ENCODE measurements at regions not wholly inside any gene's neighbourhood (a gene's known extent, or its start where the extent isn't known, plus 50 kb on each side); places are given as distances from the start of the nearest gene placed in this dataset.
"Not testable (repeated sequence)": the region's sequence is repeated elsewhere in the genome, so short reads cannot be mapped to it uniquely, and the experiment has no call there.

DNA sequence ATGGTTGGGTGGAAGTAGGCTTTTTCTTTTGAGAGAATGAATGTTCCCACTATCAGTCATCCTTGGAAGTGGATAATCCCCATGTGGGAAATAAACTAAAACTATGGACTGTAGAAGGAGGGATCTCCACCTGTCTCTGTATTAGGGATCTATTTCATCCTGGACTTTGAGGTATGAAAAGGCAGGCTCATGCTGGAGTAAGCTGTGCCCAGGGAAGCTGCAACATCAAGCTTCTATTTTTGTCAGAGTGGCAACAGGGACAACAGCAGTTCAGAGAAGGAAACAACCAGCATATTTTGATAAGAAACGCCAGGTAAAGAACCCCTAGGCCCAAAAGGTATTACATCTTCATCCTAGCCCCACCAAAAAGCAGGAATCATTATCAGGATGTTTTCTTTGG lies 122.0 kb downstream of the MDH1 start:
- DNase-seq, result no peak
- TF ChIP-seq GATA1 (IDR thresholded peaks at IDR 0.05; ENCODE audit: low read depth, low read length) (no peak), POLR2A (IDR thresholded peaks at IDR 0.05; ENCODE audit: low read length) (no peak)

GRCh38 chr2:63712748-63713147 lies 124.0 kb downstream of the MDH1 start:
- TF ChIP-seq GATA1 (IDR thresholded peaks at IDR 0.05; ENCODE audit: low read depth, low read length) (no peak), POLR2A (IDR thresholded peaks at IDR 0.05; ENCODE audit: low read length) (no peak)
- DNase-seq, result peak; percentile 15 to 32

- TF ChIP-seq POLR2A (IDR thresholded peaks at IDR 0.05; ENCODE audit: low read length) (no peak), GATA1 (IDR thresholded peaks at IDR 0.05; ENCODE audit: low read depth, low read length) (no peak)
- DNase-seq, result no peak
Measured at GRCh38 chr2:63716146-63716545, 125.5 kb upstream of the UGP2 start.

- TF ChIP-seq POLR2A (IDR thresholded peaks at IDR 0.05; ENCODE audit: low read length) (no peak), GATA1 (IDR thresholded peaks at IDR 0.05; ENCODE audit: low read depth, low read length) (no peak)
- no peak for DNase-seq
Measured at GRCh38 chr2:63719052-63719451, 122.6 kb upstream of the UGP2 start.

- no peak for DNase-seq
- TF ChIP-seq GATA1 (IDR thresholded peaks at IDR 0.05; ENCODE audit: low read depth, low read length) (no peak), POLR2A (IDR thresholded peaks at IDR 0.05; ENCODE audit: low read length) (no peak)
Measured at GRCh38 chr2:63721082-63721424, 120.6 kb upstream of the UGP2 start.

- DNase-seq, result not testable (repeated sequence)
Measured at GRCh38 chr2:63722284-63722683, 119.4 kb upstream of the UGP2 start.

DNA sequence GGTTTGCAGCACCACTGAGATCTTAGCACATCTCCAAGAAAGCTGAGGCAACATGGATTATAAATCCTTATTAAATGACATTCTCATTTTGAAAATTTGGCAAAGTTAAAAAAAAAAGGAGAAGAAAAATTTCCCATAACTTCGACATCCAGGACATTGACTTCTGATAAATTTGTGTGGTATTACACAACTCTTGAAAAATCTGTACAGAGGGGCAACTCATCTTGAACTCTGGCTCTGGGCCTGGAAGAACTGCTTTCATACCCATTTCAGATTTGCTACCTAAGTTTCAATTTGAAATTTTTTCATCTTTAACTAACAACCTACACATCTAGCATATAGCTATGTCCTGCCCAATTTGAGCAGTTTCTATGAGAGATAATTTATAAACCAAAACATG lies 118.0 kb upstream of the UGP2 start:
- DNase-seq, result no peak
- TF ChIP-seq GATA1 (IDR thresholded peaks at IDR 0.05; ENCODE audit: low read depth, low read length) (no peak), POLR2A (IDR thresholded peaks at IDR 0.05; ENCODE audit: low read length) (no peak)

DNA sequence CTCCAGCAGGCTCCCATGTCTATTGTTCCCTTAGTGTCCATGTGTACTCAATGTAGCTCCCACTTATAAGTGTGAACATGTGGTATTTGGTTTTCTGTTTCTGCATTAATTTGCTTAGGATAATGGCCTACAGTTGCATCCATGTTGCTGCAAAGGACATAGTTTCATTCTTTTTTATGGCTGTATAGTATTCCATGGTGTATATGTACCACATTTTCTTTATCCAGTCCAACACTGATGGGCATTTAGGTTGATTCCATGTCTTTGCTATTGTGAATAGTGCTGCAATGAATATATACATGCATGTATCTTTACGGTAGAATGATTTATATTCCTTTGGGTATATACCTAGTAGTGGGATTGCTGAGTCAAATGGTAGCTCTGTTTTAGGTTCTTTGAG lies 116.5 kb upstream of the UGP2 start:
- not testable (repeated sequence) for DNase-seq

DNA sequence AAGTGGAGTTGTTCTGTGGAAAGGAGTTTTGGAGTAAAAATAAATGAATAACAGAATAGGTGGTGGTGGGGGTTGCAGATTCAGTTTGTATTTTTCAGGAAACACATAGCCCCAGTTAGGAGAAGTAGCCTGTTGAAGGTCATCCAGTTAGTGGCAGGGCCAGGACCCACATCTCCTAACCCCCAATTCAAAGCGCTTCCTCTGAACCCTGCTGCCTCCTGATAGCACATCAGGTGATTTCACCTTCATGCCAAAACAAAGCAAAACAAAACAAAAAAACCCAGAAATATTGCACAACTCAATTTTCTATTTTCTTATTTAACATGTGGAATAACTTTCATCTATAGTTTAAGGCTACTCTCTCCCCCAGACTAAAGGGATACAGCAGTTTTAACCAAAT lies 112.3 kb upstream of the UGP2 start:
- no peak for DNase-seq
- no peak for TF ChIP-seq GATA1 (IDR thresholded peaks at IDR 0.05; ENCODE audit: low read depth, low read length)
- no peak for TF ChIP-seq POLR2A (IDR thresholded peaks at IDR 0.05; ENCODE audit: low read length)

DNA sequence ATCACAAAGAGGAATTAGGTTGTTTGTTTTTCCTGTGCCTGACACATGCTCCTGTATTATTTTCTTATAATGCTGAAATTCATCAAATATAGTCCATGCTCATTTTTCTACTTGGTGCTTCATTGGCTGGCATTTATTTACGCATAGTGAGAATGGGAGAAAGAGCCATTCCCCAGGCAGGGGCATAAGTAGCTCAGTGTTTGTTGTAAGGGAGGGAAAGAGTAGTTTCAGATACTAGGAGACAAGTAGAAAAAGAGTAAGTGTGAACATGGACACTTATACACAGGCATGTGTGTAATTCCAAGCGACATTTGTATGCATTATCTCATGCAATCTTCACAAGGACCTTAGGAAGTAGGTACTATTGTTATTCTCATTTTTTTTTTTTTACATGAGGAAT lies 111.9 kb upstream of the UGP2 start:
- no peak for DNase-seq
- TF ChIP-seq POLR2A (IDR thresholded peaks at IDR 0.05; ENCODE audit: low read length), result no peak
- no peak for TF ChIP-seq GATA1 (IDR thresholded peaks at IDR 0.05; ENCODE audit: low read depth, low read length)

DNA sequence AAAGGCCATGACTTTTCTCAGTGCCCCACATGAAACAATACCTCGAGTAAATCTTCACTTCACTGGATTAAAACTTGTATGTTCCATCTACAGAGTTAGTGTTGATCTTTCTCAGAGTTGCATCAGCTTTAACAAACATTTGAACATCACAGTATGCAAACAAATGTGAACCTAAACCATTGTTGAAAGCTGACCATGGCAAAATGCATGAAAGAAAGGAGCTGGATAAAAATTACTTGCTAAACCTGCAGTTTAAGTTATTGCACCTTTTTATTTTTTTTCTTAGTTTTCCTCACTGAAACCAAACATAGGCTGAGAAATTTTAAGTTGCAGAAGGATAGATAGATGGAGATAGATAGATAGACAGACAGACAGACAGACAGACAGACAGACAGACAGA lies 107.2 kb upstream of the UGP2 start:
- TF ChIP-seq GATA1 (IDR thresholded peaks at IDR 0.05; ENCODE audit: low read depth, low read length) (no peak), POLR2A (IDR thresholded peaks at IDR 0.05; ENCODE audit: low read length) (no peak)
- peak in 1 of 2 experiments; percentile 22 for DNase-seq

DNA sequence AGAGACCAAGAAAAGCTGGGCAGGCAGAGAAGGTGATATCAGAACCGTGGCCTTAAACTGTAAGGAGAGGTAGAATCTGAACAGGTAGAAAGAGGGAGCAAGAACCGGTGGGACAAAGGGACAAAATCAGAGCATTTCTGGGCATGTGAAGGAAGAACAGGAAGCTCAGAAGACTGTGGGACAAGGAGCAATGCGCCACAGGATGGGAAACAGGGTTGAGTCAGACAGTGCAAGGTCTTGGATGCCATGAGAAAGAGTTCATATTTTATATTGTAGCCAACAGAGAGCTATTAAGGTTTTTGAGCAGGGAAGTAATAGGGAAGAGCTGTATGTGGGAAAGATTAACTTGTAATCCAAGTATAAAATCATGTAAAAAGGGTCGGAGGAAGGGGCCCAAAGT lies 106.4 kb upstream of the UGP2 start:
- DNase-seq, result no peak
- no peak for TF ChIP-seq GATA1 (IDR thresholded peaks at IDR 0.05; ENCODE audit: low read depth, low read length)
- no peak for TF ChIP-seq POLR2A (IDR thresholded peaks at IDR 0.05; ENCODE audit: low read length)

DNA sequence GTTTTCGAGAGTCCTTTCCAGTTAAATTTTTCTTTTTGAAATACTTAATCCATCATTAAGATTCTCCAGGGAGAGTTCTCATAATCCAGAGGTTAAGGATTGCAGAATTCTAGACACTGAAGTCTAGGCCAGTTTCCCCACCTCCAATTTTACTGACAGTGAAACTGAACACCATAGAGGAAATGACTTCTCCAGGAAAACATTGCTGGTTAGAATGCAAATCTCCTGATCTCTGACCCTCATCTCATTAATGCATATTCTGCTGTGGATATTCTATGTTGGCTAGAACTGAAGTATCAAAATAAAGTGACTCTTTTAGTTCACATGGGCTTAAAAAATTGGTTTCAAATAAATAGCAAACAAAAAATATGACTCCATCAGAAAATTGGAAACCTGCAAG lies 105.8 kb upstream of the UGP2 start:
- TF ChIP-seq GATA1 (IDR thresholded peaks at IDR 0.05; ENCODE audit: low read depth, low read length) (no peak), POLR2A (IDR thresholded peaks at IDR 0.05; ENCODE audit: low read length) (no peak)
- DNase-seq, result no peak

DNA sequence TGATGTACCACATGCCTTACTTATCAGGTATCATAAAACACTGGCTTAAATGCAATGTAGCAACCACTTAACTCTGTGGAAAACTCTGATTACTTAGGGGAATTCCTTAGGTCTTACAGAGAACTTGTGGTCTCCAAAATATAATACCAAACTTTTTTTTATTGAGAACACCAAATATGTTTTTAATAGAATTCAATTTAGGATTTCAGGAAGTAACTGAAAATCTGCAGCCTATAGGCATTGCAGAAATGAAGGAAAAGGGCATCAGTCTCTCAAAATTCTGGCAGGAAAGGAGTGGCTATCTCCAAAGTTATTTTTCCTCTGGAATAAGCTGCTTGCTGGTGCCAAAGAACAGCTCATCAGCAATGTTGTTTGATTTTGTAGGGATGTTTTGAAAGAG lies 105.3 kb upstream of the UGP2 start:
- no peak for DNase-seq

GRCh38 chr2:63737081-63737751 lies 104.5 kb upstream of the UGP2 start:
- no peak for DNase-seq
- TF ChIP-seq POLR2A (IDR thresholded peaks at IDR 0.05; ENCODE audit: low read length) (no peak), GATA1 (IDR thresholded peaks at IDR 0.05; ENCODE audit: low read depth, low read length) (no peak)

More for the DNA sequence above, 105.3 kb upstream of the UGP2 start:
- no peak for TF ChIP-seq GATA1 (IDR thresholded peaks at IDR 0.05; ENCODE audit: low read depth, low read length)
- no peak for TF ChIP-seq POLR2A (IDR thresholded peaks at IDR 0.05; ENCODE audit: low read length)

- TF ChIP-seq GATA1 (IDR thresholded peaks at IDR 0.05; ENCODE audit: low read depth, low read length) (no peak), POLR2A (IDR thresholded peaks at IDR 0.05; ENCODE audit: low read length) (no peak)
- no peak for DNase-seq
Measured at GRCh38 chr2:63738019-63738418, 103.7 kb upstream of the UGP2 start.

DNA sequence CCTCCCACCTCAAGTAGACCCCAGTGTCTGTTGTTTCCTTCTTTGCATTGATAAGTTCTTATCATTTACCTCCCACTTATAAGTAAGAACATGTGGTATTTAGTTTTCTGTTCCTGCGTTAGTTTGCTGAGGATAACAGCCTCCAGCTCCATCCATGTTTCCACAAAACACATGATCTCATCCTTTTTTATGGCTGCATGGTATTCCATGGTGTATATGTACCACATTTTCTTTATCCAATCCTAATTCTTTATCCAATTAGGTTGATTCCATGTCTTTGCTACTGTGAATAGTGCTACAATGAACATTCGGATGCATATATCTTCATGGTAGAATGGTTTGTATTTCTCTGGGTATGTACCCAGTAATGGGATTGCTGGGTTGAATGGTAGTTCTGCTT lies 102.5 kb upstream of the UGP2 start:
- not testable (repeated sequence) for DNase-seq
